DMS153 treated with DMSO at 0.1 percent for 48 hours (cell line): ENCODE measurements at regions not wholly inside any gene's neighbourhood (a gene's known extent, or its start where the extent isn't known, plus 50 kb on each side); places are given as distances from the start of the nearest gene placed in this dataset.
A peak's percentile ranks its signal among the peaks of the same experiment; 100 is the strongest.
"Not testable (repeated sequence)": the region's sequence is repeated elsewhere in the genome, so short reads cannot be mapped to it uniquely, and the experiment has no call there.

Experiments
- DNase-seq: peaks from one replicate; lab custom pipeline; 2025; ENCODE audit not compliant: unreplicated experiment; lab: John Stamatoyannopoulos, UW

DNA sequence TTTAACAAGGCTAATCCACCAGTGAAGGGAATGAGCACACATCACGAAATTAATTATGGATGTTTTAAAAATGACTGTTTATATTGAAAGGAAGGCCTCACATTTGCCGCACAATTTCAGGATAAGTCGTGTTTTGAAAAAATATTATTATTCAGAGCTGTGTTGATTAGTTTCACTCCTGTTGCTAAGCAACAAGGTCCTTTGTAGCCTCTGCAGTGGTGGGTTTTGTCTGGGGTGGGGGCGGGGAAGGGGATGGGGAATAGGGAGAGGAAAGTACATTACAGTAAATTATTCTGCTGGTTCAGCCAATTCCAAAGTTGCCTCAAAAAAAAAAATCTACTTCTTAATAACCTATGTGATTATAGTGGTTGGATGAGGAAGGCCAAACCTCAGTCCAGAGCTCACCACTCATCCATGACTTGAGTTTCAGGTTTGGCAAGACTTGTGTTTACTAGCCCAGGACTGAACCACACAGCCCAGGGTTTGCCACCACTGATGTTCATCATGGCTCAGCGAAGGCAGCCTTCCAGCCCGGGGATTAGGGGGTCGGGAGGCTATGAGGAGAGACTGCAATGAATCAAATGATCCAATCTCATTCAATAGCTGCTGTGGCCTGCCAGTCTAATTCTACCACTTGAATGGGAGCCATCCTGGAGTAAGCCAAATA lies 162.5 kb upstream of the ATP6AP2 start:
- no peak for DNase-seq

DNA sequence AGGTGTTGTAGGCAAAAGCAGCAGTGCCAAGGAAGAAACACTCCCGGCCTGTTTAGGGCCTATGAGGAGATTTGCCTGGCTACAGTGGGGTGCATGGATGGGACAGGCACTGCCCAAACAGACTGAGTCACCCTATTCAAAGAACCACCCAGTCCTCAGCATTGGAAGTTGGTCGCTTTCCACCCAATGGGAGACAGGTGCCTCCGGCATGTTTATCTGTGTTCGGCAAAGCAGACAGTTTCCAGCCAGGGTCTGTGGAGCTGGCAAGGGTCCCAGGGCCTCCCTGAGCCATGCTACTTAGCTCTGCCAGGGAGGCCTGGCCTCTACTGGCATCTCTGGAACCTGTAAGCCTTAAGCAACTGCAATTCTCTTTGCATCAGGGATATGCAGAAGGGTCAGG lies 165.1 kb upstream of the ATP6AP2 start:
- DNase-seq, result no peak

DNA sequence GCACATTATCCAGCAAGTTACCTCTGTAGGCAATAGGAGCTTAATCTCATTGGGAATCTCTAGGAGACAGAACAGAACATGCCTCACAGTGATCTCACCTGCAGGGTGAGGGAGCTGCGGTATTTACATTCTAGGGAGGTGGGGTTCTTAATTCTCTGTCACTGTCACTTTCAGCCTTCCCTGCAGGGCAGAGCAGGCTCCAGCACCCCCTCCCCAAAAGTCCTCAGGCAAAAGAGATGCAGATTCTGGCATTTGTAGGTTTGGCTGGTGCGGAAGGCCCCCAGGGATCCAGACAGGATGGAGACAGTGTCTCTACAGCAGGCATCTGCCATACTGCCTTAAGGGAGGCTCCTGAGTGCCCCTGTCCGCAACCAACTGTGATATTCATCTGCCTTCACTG lies 166.4 kb upstream of the ATP6AP2 start:
- DNase-seq, result no peak

DNA sequence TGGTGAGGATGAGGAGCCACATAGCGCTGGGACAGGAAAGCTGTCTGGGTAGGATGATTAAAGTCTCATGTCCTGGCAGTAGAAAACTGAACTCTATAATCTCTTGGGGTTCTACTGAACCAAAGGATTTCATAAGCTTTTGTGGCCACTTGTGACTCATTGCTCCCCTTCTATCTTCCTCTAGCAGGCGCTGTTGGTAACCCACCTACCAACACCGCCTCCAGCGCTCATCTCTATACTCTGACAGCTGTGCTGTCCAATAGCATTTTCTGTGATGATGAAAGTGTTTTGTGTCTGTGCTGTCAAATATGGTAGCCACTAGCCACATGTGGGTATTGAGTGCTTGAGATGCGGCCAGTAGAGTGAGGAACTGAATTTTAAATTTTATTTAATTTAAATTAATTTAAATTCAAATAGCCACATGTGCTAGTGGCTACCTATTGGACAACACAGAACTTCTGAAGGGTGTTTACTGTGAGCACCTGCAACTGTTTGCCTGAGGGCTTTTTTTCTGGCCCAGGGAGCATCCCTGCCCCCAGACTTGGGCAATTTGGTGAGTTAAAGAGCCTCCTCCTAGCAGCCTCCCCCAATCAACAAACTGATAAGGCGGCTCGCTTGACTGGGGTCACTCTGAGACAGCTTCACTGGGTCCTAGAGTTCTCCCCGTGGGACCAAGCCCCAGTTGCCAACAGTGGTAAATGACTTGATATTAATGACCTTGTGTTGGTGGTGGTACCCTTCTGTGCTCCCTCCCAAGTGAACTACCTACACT lies 169.2 kb upstream of the ATP6AP2 start:
- no peak for DNase-seq

DNA sequence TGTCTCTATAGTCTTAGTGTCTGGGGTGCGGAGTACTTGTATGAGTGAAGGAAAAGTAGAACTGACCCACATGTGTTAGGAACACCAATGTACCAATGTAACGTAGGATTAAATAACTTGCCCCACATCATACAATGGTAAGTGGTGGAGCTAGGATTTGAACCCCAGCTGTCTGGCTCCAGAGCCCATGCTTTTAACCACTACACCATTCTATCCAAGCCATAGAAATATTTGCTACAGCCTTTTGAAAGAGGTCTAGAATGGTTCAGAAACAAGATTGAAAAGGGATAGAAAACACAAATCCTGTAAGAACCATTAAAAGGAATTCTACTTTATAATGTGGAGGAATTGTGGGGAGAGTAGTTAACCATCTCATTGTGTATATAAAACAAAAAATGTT lies 169.9 kb upstream of the ATP6AP2 start:
- DNase-seq, result no peak

DNA sequence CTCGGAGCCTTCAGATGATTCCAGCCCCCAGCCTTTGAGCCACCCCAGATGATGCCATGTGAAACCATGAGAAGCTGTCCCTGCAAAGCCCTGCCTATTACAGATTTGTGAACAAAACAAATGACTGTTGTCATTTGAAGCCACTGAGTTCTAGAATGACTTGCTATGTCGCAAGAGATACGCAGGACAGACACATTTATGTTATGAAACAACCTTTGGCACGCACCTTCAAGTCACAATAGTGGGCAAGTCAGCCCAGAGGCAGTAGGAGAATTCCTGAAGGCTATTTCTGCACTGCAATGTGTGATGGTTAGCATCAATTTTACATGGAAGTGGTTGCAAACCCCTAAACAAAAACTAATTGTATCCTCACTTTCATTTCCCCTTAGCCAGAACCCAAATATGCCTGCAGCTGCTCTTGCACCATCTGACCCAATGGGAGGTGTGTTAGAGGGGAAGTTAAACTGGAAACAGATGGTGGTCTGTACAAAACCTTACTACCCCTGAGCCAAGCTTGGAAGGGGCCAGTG lies 174.4 kb upstream of the ATP6AP2 start:
- DNase-seq, result no peak

DNA sequence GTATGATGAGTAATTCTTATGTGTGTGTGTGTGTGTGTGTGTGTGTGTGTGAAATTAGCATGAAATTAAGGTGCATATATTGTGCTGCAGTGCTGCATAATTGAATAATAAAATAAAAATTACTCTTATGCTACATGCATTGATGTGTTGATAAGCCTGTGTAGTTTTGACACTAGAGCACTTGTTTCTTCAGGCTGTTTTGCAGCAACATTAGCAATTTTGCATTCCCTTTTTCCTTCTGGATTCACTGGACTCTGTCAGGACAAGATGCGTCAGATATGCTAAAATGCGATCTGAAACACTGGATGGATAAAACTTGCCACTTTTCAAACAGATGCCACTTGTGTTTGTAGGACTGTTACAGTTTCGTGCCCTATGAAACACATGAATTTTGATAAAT lies 175.4 kb upstream of the ATP6AP2 start:
- no peak for DNase-seq

DNA sequence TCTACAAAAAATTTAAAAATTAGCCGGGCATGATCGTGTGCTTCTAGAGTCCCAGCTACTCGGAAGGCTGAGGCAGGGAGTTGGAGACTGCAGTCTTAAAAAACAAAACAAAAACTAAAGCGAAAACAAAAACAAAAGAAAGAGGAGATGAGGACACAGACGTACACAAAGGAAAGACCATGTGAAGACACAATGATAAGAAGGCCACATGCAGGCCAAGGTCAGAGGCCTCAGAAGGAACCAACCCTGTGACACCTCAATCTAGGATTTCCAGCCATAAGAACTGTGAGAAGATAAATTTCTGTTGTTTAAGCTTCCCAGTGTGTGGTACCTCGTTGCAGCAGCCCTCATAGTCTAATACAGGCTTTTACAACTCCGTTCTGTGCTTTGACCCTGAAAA lies 177.0 kb upstream of the ATP6AP2 start:
- DNase-seq, result no peak

DNA sequence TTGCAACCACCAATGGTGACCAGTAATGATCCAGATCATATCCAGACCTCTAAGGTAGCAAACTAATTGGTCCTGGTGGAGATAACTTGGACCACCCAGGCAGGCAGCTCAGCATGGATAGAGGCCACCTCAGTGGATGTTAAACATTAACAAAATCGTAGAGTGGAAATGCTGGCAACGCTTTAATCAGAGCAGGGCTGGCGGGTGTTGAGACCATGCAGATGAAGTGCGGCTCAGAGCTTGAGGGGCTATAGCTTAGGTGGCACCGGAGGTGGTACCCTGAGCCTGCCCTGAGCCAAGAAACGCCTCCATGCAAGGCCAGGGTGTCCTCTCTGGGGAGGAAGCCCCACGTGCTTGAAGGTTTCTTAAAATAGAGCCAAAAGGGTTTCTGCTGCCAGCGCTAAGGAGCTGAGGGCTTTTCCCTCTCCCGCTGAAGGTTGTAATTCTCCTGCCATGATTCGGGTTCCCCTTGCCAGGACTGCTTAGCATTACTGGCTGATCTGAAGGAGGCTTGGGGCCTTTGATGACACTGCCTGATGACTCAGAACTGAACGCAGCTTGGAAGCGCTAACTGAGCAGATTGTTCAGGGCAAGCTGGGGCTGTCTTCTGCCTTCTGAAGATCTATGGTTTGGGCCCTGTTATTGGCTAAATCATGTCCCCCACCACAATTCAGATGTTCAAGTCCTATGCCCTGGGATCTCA lies 177.8 kb upstream of the ATP6AP2 start:
- no peak for DNase-seq

DNA sequence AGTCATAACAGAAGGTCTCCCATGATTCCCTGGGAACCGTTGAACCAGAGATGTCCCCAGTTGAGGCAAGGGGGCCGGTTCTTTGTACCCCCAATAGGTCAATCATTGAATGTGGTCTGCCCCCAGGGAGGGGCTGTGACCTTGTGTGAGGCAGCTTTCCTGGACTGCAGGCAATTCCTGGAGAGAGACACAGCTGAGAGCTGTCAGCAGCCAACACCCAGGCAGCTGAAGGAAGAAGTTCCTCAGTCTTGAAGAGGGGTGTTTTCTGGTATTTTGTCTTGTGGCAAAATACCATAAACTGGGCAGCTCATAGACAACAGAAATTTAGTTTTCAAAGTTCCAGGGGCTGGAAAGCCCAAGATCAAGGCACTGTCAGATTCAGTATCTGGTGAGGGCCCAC lies 185.7 kb upstream of the ATP6AP2 start:
- no peak for DNase-seq

DNA sequence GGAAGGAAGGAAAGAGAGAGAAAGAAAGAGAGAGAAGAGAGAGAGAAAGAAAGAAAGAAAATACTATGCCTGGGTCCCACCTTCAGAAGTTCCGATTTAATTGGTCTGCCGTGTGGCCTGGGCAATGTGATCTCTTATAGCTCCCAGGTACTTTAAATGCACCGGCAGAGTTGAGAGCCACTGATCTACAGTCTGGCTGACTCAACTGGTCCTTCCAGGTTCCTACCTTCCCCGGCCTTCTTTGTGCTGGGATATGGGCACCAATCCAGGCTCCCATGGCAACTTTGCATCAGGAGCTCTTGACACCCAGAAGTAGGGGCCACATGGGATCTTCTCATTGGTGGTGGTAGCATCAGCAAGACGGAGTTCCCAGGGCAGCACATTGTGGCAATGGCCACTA lies 186.5 kb upstream of the ATP6AP2 start:
- DNase-seq, result no peak

DNA sequence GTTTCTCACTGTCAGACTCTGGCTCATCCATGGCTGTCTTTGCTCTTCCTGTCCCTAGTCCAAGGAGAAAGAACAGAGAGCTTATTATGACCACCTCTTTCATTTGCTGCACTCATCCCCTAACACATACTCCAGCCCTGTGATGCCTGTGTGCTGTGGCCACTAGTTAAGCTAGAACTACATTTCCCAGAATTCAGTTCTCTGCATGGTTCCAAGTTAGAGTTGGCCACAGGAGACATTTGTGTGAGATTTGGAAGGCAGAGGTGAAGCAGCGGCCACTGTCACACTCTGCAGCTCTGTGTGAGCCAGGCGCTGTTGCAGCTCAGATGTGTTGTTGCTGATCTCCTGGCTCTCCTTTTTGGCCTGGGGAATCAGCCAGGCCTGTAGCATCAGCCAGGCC lies 188.2 kb upstream of the ATP6AP2 start:
- no peak for DNase-seq

DNA sequence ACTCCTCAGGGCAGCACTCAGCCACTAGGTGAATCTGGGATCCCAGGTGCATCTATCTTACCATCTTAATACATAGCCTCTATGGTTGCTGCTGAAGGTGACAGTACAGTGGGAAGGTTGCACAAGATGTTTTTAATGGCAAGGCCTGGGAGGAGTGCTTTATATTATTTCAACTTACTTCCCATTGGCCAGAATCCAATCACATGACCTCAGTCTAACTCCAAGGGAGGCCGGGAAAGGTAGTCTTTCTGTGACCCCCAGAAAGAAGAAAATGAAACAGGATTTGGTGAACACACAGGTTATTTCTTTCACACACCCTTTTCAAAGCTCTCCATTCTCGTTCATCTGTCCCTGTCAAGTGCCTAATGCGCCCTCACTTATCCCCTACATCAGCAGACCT lies 189.1 kb upstream of the ATP6AP2 start:
- no peak for DNase-seq

DNA sequence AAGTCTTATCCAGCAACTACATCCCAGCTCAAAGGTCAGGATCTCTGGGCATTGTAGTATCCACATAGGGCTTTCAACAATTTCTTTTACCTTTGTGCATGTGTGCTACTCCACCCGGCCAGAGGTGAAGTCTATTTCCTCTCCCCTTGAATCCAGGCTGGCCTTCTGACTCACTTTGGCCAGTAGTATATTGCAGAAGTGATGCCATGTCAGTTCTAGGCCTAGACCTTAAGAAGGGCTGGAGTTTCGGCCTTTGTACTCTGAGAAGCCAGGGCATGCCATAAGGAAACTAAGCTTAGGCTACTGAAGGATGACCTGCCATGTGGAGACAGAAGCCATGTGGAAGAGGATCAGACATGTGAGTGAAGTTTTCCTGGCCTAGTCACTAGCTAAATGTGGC lies 191.2 kb upstream of the ATP6AP2 start:
- DNase-seq, result no peak

DNA sequence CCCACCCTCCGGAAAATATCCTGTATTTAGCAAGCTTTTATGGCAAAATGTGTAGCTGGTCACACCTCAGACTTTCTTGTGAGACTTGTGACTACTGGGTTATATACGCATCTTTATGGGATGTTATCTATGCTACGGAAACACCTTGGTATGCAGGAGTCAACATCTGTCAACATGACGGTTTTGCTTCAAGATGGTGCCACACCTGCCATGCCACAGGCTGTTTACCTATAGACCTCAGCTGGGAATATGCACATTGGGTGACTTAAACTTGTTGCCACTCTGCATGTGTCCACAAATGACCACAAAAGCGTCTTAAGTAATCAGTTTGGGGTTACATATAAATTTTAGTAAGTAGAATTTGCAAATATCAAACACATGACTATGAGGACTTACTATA lies 192.3 kb upstream of the ATP6AP2 start:
- no peak for DNase-seq

DNA sequence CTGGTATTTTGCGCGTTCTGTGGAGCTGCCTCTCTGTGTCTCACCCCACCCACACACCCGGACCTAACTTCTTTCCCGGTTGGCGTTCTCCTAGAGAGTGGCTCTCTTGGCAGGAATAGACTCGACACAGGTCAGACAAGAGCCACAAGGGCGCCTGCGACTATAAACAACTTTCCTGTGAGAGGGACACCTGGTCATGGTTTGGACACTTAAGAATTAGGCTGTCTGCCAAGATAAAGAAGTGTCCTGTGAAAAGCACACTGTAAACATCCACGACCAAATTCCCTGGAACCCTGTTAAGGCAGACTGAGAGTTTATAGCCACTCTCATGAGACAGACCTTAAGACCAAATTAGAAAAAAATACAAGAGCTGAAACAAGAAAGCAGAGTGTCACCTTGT lies 192.9 kb upstream of the ATP6AP2 start:
- DNase-seq, result peak; percentile 19

DNA sequence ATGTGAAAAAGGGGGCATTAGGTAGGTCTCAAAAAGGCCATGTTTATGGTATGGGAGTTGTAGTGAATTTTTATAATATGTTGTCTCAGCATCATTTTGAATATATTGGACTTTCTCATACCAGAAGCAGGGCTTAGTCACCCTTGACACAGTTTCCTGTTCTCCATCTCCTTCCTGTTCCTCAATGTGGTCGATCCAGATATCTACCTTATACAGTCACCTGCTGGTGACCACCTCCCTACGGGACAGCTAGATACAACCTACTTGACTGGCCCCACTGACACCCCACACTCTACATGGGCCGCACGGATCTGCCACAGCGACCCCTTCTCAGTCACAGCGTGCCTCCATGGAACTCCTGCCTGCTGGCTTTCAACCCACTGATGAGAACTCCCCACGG lies 193.5 kb upstream of the ATP6AP2 start:
- DNase-seq, result not testable (repeated sequence)

DNA sequence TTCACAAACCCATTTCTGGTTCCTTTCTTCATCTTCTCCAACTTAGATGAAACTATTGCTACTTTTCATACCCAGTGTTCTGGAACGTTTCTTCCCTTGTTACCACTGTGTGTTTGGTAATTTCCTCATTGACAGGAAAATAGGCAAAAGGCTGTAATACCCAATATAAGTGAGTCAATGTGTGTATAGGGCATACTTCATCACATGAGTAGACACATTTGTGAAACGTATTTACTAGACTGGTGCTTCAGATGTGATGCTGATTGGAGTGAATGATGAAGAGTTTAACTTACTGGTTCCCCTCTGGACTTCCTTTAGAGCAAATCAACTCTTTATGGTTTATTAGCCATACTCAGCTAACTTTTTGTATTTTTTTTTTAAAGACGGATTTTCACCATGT lies 195.1 kb upstream of the ATP6AP2 start:
- no peak for DNase-seq

DNA sequence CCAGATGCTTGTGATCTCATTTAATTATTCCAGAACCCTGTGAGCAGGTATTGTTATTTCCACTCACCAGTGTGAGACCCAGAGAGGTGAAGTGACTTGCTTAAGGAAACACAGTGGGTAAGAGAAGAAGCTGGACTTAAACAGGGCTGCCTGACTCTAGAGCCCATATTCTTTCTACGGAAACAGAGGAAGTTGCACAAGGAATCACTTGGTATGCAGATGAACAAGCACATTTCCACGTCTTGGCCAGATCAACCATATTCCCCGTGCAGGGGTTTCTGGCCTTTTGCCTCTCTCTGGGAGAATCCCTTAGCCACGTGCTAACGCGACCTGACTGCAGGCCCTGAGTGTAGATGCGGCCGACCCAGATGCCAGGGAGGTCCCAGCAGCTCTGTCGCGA lies 195.5 kb upstream of the ATP6AP2 start:
- no peak for DNase-seq

DNA sequence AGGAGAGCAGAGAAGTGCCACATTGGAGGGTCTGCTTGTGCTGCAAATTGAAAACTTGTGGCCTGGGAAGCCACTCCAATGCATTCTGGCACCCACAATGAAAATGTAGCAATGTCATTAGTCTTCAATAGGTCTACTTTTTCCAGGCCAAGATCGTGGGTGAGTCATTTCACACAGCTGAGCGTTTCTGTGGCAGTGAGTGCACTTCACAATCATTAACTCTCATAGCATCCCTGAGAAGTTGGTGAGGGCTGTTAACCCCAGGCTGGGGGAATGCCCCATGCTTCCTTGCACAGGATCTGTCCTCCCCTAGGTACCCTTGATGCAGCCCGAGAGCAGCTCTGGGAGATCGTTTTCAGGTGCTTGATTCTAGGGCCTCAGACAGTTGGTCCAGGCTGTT lies 196.8 kb upstream of the ATP6AP2 start:
- DNase-seq, result no peak

DNA sequence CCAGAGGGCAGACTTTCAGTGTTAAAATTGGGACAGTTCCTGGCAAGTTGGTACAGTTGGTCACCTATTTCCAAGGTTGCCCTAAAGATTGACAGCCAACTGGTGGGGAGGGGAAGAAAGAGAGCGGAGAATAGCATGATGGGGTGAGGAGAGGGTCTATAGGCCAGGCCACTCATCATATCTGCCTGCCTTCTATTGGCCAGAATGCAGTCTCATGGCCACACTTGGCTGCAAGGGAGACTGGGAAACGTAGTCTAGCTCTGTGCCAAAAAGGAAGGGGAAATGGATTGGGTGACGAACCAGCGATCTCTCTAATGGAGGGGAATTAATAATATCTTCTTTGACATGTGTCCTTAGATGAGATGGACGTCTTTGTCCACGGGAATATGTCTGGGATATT lies 197.4 kb upstream of the ATP6AP2 start:
- no peak for DNase-seq
